SHP77 (cell line): ENCODE measurements at regions not wholly inside any gene's neighbourhood (a gene's known extent, or its start where the extent isn't known, plus 50 kb on each side); places are given as distances from the start of the nearest gene placed in this dataset.

Experiments used
- DNase-seq, 2 experiments: peaks; one replicate each; lab custom pipeline; 2025; lab: John Stamatoyannopoulos, UW

GRCh38 chr13:32910530-32910929 lies 105.7 kb upstream of the KL start:
- no peak for DNase-seq

- peak; percentile 45 to 67 for DNase-seq
Measured at GRCh38 chr13:32911506-32911905, 104.7 kb upstream of the KL start.

DNA sequence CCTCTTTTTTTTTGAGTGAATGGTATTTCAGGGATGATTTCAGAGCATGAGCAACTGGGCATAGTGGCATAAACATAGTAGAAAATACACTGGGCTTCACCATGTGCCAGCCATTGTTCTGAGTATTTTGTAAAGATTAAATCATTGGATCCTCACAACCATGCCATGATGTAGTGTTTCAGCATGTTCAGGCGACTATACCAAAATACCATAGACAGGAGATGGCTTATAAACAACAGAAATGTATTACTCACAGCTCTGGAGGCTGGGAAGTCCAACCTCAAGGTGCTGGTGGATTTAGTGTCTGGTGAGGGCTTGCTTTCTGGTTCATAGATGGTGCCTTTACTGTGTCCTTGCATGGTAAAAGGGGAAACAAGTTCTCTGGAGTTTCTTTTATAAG lies 101.5 kb upstream of the KL start:
- no peak for DNase-seq

- DNase-seq = no peak
Measured at GRCh38 chr13:32917504-32917903, 98.7 kb upstream of the KL start.

DNA sequence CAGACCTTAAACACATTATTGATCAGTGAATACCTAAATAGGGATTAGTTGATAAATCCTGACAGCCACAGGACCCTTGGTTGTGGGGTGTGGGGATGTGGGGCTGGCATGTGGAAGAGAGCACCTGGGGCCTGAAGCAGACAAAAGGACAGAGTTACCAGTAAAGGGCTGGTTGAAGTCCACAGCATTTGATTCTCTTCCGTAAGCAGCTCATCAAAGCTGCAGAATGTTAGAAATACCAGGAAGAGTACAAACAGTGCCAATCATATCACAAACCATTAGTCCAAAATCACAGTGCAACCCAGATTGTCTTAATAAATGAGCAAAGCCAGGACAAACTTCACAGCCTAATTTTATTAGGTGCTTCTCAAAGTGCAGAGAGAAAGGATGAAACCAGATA lies 92.5 kb upstream of the KL start:
- no peak for DNase-seq

DNA sequence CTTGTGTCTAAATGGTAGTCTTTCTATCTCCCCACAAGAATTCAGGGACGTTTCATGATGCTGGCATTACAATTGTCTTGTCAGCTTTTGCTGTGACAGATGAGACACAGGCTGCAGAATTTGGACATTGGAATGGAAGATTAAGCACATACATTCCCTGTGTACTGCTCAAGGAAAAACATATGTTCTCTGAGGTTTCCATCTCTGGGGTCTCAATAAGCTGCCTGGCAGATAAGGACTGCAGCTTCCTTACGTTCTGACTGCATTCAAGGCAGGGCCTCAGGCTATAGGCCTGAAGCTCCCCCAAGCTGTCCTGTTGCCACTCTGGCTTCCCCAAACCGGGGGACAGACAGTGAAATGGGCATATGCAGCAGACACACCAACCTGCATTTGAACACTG lies 91.3 kb upstream of the KL start:
- DNase-seq = no peak

DNA sequence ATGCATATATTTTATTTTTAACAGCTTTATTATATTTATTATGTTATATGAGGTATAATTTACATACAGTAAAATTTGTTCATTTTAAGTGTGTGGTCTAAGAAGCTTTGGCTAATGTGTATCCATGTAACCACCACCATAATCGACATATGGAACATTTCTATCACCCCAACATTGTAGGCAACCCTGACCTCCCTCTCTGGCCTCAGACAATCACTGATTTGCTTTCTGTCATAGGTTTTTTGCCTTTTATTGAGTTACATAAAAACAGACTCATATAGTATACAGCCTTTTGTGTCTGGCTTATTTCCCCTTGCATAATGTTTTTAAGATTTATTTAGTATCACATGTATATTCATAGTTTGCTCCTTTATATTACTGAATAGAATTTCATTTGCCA lies 90.7 kb upstream of the KL start:
- DNase-seq = no peak

DNA sequence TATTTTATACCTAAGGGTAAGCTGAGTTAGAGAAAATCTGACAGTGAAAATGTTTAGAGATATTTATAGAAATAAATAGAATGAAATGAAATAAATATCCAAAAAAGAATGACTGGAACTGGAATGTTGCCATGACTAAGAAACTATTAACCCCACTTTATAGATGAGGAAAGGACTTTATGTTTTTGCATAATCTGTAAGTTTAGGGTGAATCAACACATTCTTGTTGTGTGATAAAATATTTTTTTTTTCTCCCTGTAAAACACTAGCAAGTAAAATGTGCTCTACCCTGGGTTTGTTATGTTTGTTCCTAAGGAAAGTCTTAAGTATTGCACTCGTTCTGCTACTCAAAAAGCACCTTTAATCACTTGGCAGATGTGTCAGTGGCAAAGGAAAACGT lies 83.8 kb upstream of the KL start:
- DNase-seq = no peak

- DNase-seq = no peak
Measured at GRCh38 chr13:32936716-32937115, 79.5 kb upstream of the KL start.

GRCh38 chr13:32938314-32938713 lies 77.9 kb upstream of the KL start:
- no peak for DNase-seq

DNA sequence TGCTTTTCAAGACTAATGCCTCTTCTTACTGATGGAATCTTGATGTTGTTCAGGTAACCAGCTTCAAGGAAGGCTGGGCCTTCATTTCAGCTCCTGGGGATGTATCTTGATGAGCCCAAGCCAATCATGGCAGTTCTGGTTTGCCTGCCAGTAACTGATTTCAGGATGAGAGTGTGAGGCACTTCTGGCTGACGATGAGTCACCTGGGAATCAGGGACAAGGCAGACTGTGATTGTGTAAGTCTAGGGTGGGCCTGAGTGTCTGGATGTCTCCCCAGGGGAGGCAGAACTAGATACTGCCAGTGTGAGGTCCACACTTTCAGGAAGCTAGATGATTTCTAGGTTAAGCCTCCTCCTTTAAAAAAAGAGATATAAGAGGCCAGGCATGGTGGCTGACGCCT lies 77.3 kb upstream of the KL start:
- peak in 1 of 2 experiments; percentile 2 for DNase-seq

GRCh38 chr13:32940601-32941000 lies 75.6 kb upstream of the KL start:
- peak; percentile 65 to 71 for DNase-seq

GRCh38 chr13:32941368-32941767 lies 74.9 kb upstream of the KL start:
- no peak for DNase-seq

DNA sequence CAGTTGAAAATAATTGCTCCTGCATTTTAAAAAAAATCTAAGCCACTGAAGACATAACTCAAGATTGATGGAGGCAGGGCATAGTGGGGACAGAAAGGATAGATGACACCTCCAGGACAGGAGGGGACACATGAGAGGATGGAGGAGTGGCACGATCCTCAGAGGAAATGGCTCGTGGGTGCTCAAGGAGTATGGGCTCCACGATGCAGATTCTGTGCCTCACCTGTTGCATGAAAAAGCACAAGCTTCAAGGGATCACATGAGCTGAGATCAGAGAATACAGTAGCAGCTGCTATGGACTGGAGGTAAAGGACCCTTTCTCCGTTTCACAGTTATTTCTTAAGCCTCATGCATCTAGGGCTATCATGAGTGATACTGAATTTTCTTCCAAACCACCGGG lies 69.7 kb upstream of the KL start:
- DNase-seq = no peak

DNA sequence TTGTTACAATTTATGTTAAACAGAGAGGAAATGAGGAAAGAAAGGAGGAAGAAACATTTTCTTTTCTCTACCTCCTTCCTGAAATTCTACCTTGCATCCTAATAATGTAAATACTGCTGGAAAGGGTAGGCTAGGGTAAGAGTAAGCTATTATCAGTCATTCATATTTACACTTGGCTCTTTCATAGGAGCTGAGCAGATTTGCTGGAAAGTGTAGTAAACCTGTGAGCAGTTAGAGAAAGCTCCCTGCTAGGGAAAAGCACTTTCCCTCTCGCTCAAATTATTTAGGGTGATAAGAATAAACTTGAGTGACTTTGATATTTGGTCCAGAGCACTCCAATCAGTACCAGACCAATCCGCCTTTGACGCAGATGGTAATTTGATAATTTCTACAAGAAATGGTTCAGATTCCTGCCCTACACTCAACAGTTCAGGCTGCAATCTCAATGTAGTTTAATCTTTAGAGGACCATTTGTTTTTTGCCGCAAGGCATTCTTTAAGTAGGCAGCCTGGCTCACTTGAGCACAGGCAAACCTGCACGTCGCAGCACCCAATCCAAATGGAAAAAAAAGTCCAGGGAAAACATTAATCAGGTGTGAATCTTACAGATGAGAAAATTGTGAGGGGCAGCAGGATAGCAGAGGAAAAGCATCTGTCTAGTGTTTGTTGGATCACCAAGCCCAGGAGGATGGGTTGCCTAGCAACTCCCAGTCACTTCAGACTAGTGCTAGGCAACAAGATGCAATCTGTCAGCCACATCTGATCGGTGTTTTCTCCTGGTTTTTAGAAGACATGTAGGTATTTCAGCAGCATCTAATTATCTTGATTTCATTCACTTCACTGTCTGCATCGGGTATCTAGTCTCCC lies 68.6 kb upstream of the KL start:
- DNase-seq = peak; percentile 56 to 57

DNA sequence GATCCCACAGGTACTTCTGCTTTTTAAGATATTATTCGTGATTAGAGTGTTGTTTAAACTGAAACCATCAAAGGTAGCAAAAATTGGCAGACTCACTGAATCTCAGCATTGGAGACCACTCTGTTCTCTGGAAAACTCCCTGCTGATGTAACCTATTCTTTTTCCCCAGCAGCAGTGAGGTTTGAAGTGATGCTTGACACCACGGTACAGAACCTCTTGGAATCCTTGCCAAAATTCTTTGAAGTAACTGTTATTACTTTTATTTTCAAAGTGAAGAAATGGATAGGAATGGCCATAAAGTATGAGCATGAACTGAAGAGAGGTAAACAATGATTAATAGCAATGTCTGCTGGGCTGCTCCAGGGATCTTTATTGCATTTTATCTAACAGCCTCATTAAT lies 66.4 kb upstream of the KL start:
- DNase-seq = no peak

GRCh38 chr13:32951580-32951979 lies 64.6 kb upstream of the KL start:
- DNase-seq = peak; percentile 78 to 81

DNA sequence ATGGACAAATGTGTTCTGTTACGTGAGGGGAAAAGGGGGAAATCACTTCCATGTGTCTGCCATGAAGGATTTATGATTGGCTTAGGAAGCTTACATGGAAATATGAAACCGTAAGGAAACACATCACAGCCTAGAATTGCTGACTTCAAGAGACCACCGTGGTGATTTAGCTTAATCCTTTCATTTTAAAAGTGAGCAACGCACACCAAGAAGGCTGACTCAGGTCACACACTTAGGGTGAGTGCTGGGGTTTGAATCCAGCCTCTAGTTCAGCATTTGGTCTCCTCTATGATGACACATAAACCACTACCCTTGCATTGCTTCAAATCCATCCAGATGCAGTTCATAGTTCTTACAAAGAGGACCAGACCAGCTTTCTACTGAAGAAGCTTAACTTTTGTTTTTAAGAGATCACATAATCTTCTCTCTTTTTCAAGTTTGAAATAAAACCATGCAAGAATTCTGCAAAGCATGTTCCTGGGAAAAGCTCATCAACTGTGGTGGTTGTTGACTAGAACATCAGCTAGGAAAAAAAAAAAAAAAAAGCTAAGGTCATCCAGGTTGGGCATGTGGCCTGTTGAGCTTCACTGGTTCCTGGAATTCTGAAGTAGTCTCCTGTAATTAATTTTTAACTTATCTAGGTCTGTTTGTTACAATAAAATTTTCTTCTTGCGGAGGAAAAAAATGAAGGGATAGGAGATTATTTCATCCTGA lies 60.2 kb upstream of the KL start:
- DNase-seq = no peak

- no peak for DNase-seq
Measured at GRCh38 chr13:32956595-32956933, 59.7 kb upstream of the KL start.

- no peak for DNase-seq
Measured at GRCh38 chr13:32960626-32961025, 55.6 kb upstream of the KL start.

DNA sequence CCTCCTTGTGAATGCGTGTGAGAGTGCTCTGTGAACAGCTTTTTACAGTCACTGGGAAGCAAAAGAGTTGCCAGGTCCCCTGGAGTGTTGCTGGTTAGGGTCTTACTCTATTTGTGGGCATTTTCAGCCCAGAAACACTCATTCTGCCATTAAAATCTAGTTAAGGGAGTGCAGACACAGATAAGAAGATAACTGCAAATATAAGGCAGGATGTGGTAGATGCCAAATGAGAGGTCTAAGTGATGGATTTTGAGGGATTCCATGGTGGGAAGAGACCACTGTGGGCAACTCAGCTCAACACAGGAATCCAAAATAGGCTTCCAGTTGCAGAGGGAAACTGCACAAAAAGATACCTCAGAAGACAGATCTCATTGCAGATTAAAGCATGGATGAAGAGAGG lies 54.5 kb upstream of the KL start:
- DNase-seq = no peak

GRCh38 chr13:32962342-32962741 lies 53.9 kb upstream of the KL start:
- no peak for DNase-seq

DNA sequence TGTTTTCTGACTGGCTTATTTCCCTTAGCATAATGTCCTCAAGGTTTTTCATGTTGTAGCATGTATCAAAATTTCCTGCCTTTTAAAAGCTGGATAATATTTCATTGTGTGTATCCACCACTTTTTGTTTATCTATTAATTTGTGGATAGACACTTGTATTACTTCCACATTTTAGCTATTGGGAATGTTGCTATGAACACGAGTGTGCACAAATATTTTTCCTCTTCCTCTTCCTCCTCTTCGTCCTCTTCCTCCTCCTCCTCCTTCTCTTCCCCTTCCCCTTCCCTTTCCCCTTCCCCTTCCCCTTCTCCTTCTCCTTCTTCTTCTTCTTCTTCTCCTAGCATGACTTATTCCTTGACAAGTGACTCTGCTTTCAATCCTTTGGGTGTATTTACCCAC lies 51.2 kb upstream of the KL start:
- DNase-seq = no peak
